ENCODE measurements at regions not wholly inside any gene's neighbourhood (a gene's known extent, or its start where the extent isn't known, plus 50 kb on each side); places are given as distances from the start of the nearest gene placed in this dataset.

- TF ChIP-seq POLR2A (IDR thresholded peaks at IDR 0.05; ENCODE audit: low read length) (no peak), GATA1 (IDR thresholded peaks at IDR 0.05; ENCODE audit: low read depth, low read length) (no peak)
Observed at GRCh38 chr4:60134099-60134498, 1066.0 kb upstream of the ADGRL3 start.

Measured in erythroblast (primary cell).